Panc1 (cell line): ENCODE measurements at regions not wholly inside any gene's neighbourhood (a gene's known extent, or its start where the extent isn't known, plus 50 kb on each side); places are given as distances from the start of the nearest gene placed in this dataset.

Source experiments
- ATAC-seq: fragments of 200-7000 bp; cut with Tn5 transposase; 2 replicates; pipeline ENCODE4 v1.9.1; 2020; ENCODE audit warnings: mild to moderate bottlenecking, moderate library complexity
- BruUV-seq: library from RNA; stranded (reverse); fragments of 400-500 nt; replicated peaks from 2 replicates; lab custom pipeline; 2021; lab: Mats Ljungman, UMichigan
- CTCF ChIA-PET: fragments of 300-600 bp; sonication (Branson Sonifier 250); formaldehyde crosslinking; loops from one replicate; lab custom pipeline; 2022; ENCODE audit warnings: antibody characterized with exemption; lab: Charles Lee
- POLR2A ChIA-PET: fragments of 300-600 bp; sonication (Branson Sonifier 250); formaldehyde crosslinking; loops from one replicate; lab custom pipeline; 2022; ENCODE audit warnings: antibody characterized with exemption; lab: Charles Lee
- DNase-seq: peaks from one replicate; pipeline ENCODE4 v3.0.0-alpha.2; 2010; ENCODE audit warnings: low read depth, low spot score
- H3K27ac ChIP-seq: 2 replicates; pipeline ENCODE4 v1.5.1; 2011; ENCODE audit warnings: mild to moderate bottlenecking, low read length, inconsistent platforms
- H3K27me3 ChIP-seq: fragments of 200-500 bp; sonication (Bioruptor generic); 2 replicates; pipeline ENCODE4 v1.6.0; 2014; ENCODE audit warnings: low read length, inconsistent platforms; ENCODE audit not compliant: control insufficient read depth, insufficient read depth
- H3K36me3 ChIP-seq: fragments of 200-500 bp; sonication (Bioruptor generic); 2 replicates; pipeline ENCODE4 v1.5.1; 2014; ENCODE audit warnings: inconsistent platforms, mild to moderate bottlenecking, low read length, moderate library complexity; ENCODE audit not compliant: control insufficient read depth, insufficient read depth
- H3K4me1 ChIP-seq: 2 replicates; pipeline ENCODE4 v1.5.1; 2011; ENCODE audit warnings: inconsistent platforms, mild to moderate bottlenecking, low read length, moderate library complexity; ENCODE audit not compliant: control insufficient read depth, insufficient read depth
- H3K4me3 ChIP-seq, 2 experiments: 2 replicates each; pipeline ENCODE4 v1.5.1; 2011 to 2012; ENCODE audit warnings: low read depth in 2 of 2, low read length in 2 of 2, mild to moderate bottlenecking in 2 of 2, inconsistent platforms in 1 of 2, moderate library complexity in 1 of 2
- H3K9me3 ChIP-seq: fragments of 200-500 bp; sonication (Bioruptor generic); 2 replicates; pipeline ENCODE4 v1.5.1; 2014; ENCODE audit warnings: low read depth, mild to moderate bottlenecking, inconsistent platforms, low read length, moderate library complexity; ENCODE audit not compliant: control insufficient read depth, insufficient read depth
- CTCF ChIP-seq: fragments of 450-650 bp; IDR thresholded peaks from 2 replicates; pipeline ENCODE4 v1.5.1; 2017; ENCODE audit warnings: mild to moderate bottlenecking
- POLR2AphosphoS5 ChIP-seq: IDR thresholded peaks from 2 replicates; pipeline ENCODE4 v1.6.1; 2012; ENCODE audit warnings: mild to moderate bottlenecking, low read depth, low read length, moderate library complexity
- REST ChIP-seq, 2 experiments: IDR thresholded peaks; 2 replicates each; pipeline ENCODE4 v1.6.1; 2011 to 2012; ENCODE audit warnings: low read depth in 2 of 2, control low read depth in 1 of 2, low read length in 1 of 2, mild to moderate bottlenecking in 1 of 2, moderate library complexity in 1 of 2; ENCODE audit not compliant: insufficient read depth in 1 of 2
- SIN3A ChIP-seq: IDR thresholded peaks from 2 replicates; pipeline ENCODE4 v1.6.1; 2012; ENCODE audit warnings: low read depth, mild to moderate bottlenecking, low read length, moderate library complexity, borderline replicate concordance; ENCODE audit not compliant: insufficient read depth
- TCF7L2 ChIP-seq: IDR thresholded peaks from 2 replicates; pipeline ENCODE4 v1.6.1; 2011; ENCODE audit warnings: mild to moderate bottlenecking, low read depth, low read length, inconsistent platforms
- in situ Hi-C: cut with HindIII; loops from 2 replicates; pipeline ENCODE4 v1.10.0; 2016; ENCODE audit warnings: low sequenced_read_pairs, low pct_unique_long_range_greater_than_20kb
- intact Hi-C: fragments of 100-400 bp; cut with micrococcal nuclease; formaldehyde crosslinking; loops from one replicate; pipeline ENCODE4 v1.10.0; 2022; ENCODE audit not compliant: unreplicated experiment

GRCh38 chr4:156118507-156119220 is 165.0 kb upstream of the CTSO start:
- Histone ChIP-seq H3K27ac (no peak overlapping the region), H3K9me3 (no peaks in the 10 kb centered on the region), H3K4me3 (no peak overlapping the region), H3K4me1 (no peaks in the 10 kb centered on the region), H3K27me3 (no peaks in the 10 kb centered on the region), H3K36me3 (no peaks in the 10 kb centered on the region)
- intact Hi-C loops, result no loop called here
- TF ChIP-seq CTCF (no peak), SIN3A (no peak), REST (IDR thresholded peaks at IDR 0.05; ENCODE audit: insufficient read depth in 1 of 2, low read depth in 2 of 2, low read length in 1 of 2) (no peak), POLR2AphosphoS5 (no peak), TCF7L2 (no peak)
- DNase-seq (no peak), ATAC-seq (no peak)
- ChIA-PET CTCF (no interaction called here), POLR2A (no interaction called here)
- in situ Hi-C loops, result no loop called here
- no TSS peak for BruUV-seq

DNA sequence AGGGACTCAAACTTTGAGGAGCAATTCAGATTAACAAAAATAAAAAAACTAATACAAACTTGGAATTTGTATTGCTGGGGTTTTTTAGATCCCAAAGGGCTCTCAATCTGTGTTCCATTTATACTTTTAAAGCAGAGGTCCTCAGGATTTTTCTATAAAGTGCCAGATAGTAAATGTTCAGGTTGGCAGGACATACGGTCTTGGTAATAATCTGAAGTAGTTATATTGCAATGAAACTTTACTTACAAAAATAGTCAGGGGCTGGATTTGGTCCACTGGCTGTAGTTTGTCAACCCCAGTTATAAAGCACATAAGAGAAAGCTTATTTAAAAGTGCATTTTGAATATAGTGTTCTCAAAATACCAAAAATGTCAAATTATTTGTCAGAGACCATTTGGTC is 164.1 kb upstream of the CTSO start:
- no peaks in the 10 kb centered on the region for H3K36me3 ChIP-seq
- POLR2A ChIA-PET, result no interaction called here
- CTCF ChIA-PET, result no interaction called here
- BruUV-seq, result no TSS peak
- H3K4me1 ChIP-seq, result no peaks in the 10 kb centered on the region
- DNase-seq (no peak), ATAC-seq (no peak)
- TF ChIP-seq SIN3A, result no peak
- no peak for TF ChIP-seq CTCF
- no peak for TF ChIP-seq TCF7L2
- no peak for TF ChIP-seq POLR2AphosphoS5
- TF ChIP-seq REST (IDR thresholded peaks at IDR 0.05; ENCODE audit: insufficient read depth in 1 of 2, low read depth in 2 of 2, low read length in 1 of 2), result no peak
- H3K9me3 ChIP-seq, result no peaks in the 10 kb centered on the region
- no peak overlapping the region for H3K27ac ChIP-seq
- intact Hi-C loops (no loop called here), in situ Hi-C loops (no loop called here)
- H3K4me3 ChIP-seq, result no peak overlapping the region
- no peaks in the 10 kb centered on the region for H3K27me3 ChIP-seq
